GM23338 (cell line): ENCODE measurements at regions not wholly inside any gene's neighbourhood (a gene's known extent, or its start where the extent isn't known, plus 50 kb on each side); places are given as distances from the start of the nearest gene placed in this dataset.

ENCODE experiments used
- ATAC-seq: fragments of 200-7000 bp; cut with Tn5 transposase; 3 replicates; pipeline ENCODE4 v1.9.1; 2020
- DNase-seq: peaks from one replicate; pipeline ENCODE4 v3.0.0-alpha.2; 2015; ENCODE audit warnings: low spot score
- H2AFZ ChIP-seq: fragments of 200-600 bp; sonication (generic); 2 replicates; pipeline ENCODE4 v1.8.0; 2016; ENCODE audit warnings: antibody characterized with exemption, mild to moderate bottlenecking, moderate library complexity
- H3F3A ChIP-seq: fragments of 200-600 bp; sonication (generic); replicated peaks from 2 replicates; pipeline ENCODE4 v1.8.0; 2017; ENCODE audit warnings: antibody characterized with exemption, mixed run types, low read depth
- H3K27ac ChIP-seq: fragments of 200-600 bp; sonication (generic); 2 replicates; pipeline ENCODE4 v1.6.1; 2016; ENCODE audit warnings: low read depth
- H3K27me3 ChIP-seq: fragments of 200-600 bp; sonication (generic); 2 replicates; pipeline ENCODE4 v1.8.0; 2016; ENCODE audit warnings: mild to moderate bottlenecking, mixed run types, moderate library complexity; ENCODE audit not compliant: insufficient read depth
- H3K36me3 ChIP-seq: fragments of 200-600 bp; sonication (generic); 2 replicates; pipeline ENCODE4 v1.8.0; 2016; ENCODE audit warnings: mild to moderate bottlenecking; ENCODE audit not compliant: insufficient read depth
- H3K4me1 ChIP-seq: fragments of 200-600 bp; sonication (generic); 2 replicates; pipeline ENCODE4 v1.8.0; 2016; ENCODE audit warnings: mild to moderate bottlenecking, moderate library complexity; ENCODE audit not compliant: insufficient read depth
- H3K4me2 ChIP-seq: fragments of 200-600 bp; sonication (generic); 2 replicates; pipeline ENCODE4 v1.7.1; 2017; ENCODE audit warnings: mixed run types
- H3K4me3 ChIP-seq: fragments of 200-600 bp; sonication (generic); 2 replicates; pipeline ENCODE4 v1.6.1; 2016; ENCODE audit warnings: mixed run types
- H3K79me2 ChIP-seq: fragments of 200-600 bp; sonication (generic); replicated peaks from 2 replicates; pipeline ENCODE4 v1.8.0; 2017; ENCODE audit warnings: mild to moderate bottlenecking; ENCODE audit not compliant: insufficient read depth
- H3K9me2 ChIP-seq: fragments of 200-600 bp; sonication (generic); 2 replicates; pipeline ENCODE4 v1.8.0; 2017; ENCODE audit not compliant: insufficient read depth
- H4K20me1 ChIP-seq: fragments of 200-600 bp; sonication (generic); replicated peaks from 2 replicates; pipeline ENCODE4 v1.8.0; 2017; ENCODE audit warnings: mild to moderate bottlenecking; ENCODE audit not compliant: insufficient read depth
- H3K27ac Mint-ChIP-seq: 2 replicates; pipeline ENCODE4 v1.8.0; 2020; ENCODE audit warnings: inconsistent platforms, mild to moderate bottlenecking, moderate library complexity, mixed read lengths
- H3K27me3 Mint-ChIP-seq: 3 replicates; pipeline ENCODE4 v1.8.0; 2022; ENCODE audit warnings: low read depth, mild to moderate bottlenecking, moderate library complexity, mixed read lengths, inconsistent platforms; ENCODE audit not compliant: insufficient read depth, poor library complexity
- H3K36me3 Mint-ChIP-seq: 3 replicates; pipeline ENCODE4 v1.8.0; 2021; ENCODE audit warnings: low read depth, mild to moderate bottlenecking, inconsistent platforms, moderate library complexity, mixed read lengths
- H3K4me1 Mint-ChIP-seq: 3 replicates; pipeline ENCODE4 v1.8.0; 2020; ENCODE audit warnings: mild to moderate bottlenecking, inconsistent platforms, mixed read lengths
- H3K4me3 Mint-ChIP-seq: 3 replicates; pipeline ENCODE4 v1.8.0; 2021; ENCODE audit warnings: moderate library complexity, mild to moderate bottlenecking, inconsistent platforms, mixed read lengths
- H3K9me3 Mint-ChIP-seq: 3 replicates; pipeline ENCODE4 v1.8.0; 2020; ENCODE audit warnings: moderate library complexity, mild to moderate bottlenecking, inconsistent platforms, mixed read lengths
- CREB1 ChIP-seq: fragments of 250-450 bp; sonication (Bioruptor Pico); IDR thresholded peaks from 2 replicates; pipeline ENCODE4 v1.5.0; 2020; ENCODE audit warnings: low read depth, mild to moderate bottlenecking, moderate library complexity
- CTCF ChIP-seq, 2 experiments: fragments of 200-600 bp in 1 of 2; sonication (generic) in 1 of 2; conservative IDR thresholded peaks; 2 replicates each; pipeline versions ENCODE4 v1.5.1 to v1.6.1; 2016 to 2017; ENCODE audit warnings: antibody characterized with exemption in 2 of 2, low read depth in 2 of 2, mild to moderate bottlenecking in 2 of 2, moderate library complexity in 1 of 2
- ETS1 ChIP-seq: IDR thresholded peaks from 2 replicates; pipeline ENCODE4 v1.6.1; 2016; ENCODE audit warnings: antibody characterized with exemption
- EZH2 ChIP-seq: fragments of 200-600 bp; sonication (generic); IDR thresholded peaks from one replicate; pipeline ENCODE4 v1.8.0; 2017; ENCODE audit warnings: antibody characterized with exemption, mild to moderate bottlenecking, low read depth; ENCODE audit not compliant: unreplicated experiment
- EZH2phosphoT487 ChIP-seq: fragments of 200-600 bp; sonication (generic); IDR thresholded peaks from one replicate; pipeline ENCODE4 v1.8.1; 2018; ENCODE audit warnings: antibody characterized with exemption; ENCODE audit not compliant: unreplicated experiment
- JUNB ChIP-seq: IDR thresholded peaks from one replicate; pipeline ENCODE4 v1.6.1; 2016; ENCODE audit warnings: antibody characterized with exemption; ENCODE audit not compliant: unreplicated experiment
- NANOG ChIP-seq: IDR thresholded peaks from 2 replicates; pipeline ENCODE4 v1.6.1; 2016; ENCODE audit warnings: antibody characterized with exemption, borderline replicate concordance
- POLR2AphosphoS5 ChIP-seq: IDR thresholded peaks from 2 replicates; pipeline ENCODE4 v1.6.1; 2016; ENCODE audit warnings: antibody characterized with exemption, low read depth
- REST ChIP-seq: IDR thresholded peaks from one replicate; pipeline ENCODE4 v1.6.1; 2018; ENCODE audit warnings: antibody characterized with exemption; ENCODE audit not compliant: unreplicated experiment
- STAT1 ChIP-seq: IDR thresholded peaks from one replicate; pipeline ENCODE4 v1.6.1; 2016; ENCODE audit warnings: antibody characterized with exemption; ENCODE audit not compliant: unreplicated experiment
- ZNF114 ChIP-seq: fragments of 250-450 bp; sonication (Bioruptor Pico); IDR thresholded peaks from 2 replicates; pipeline ENCODE4 v1.5.0; 2020; ENCODE audit warnings: mild to moderate bottlenecking, moderate library complexity
- ZNF331 ChIP-seq: fragments of 250-450 bp; sonication (Bioruptor Pico); IDR thresholded peaks from 2 replicates; pipeline ENCODE4 v1.5.0; 2020; ENCODE audit warnings: low read depth, mild to moderate bottlenecking, moderate library complexity
- ZNF462 ChIP-seq: fragments of 250-450 bp; sonication (Bioruptor Pico); IDR thresholded peaks from 2 replicates; pipeline ENCODE4 v1.5.0; 2020; ENCODE audit warnings: mild to moderate bottlenecking, moderate library complexity

GRCh38 chr12:105930557-105931503 lies 207.9 kb downstream of the NUAK1 start:
- ATAC-seq (peak; percentile 44), DNase-seq (peak; percentile 15)
- Mint-ChIP-seq H3K4me1 (peaks cover 17% of the 10 kb centered on the region), H3K27ac (no peak overlapping the region), H3K36me3 (no peaks in the 10 kb centered on the region), H3K4me3 (no peak overlapping the region), H3K27me3 (no peaks in the 10 kb centered on the region), H3K9me3 (peaks cover 6% of the 10 kb centered on the region; the same call in 1 of the 3 replicates)
- H4K20me1 ChIP-seq = no peaks in the 10 kb centered on the region
- H3K4me3 ChIP-seq = no peak overlapping the region
- H3F3A ChIP-seq = no peaks in the 10 kb centered on the region
- H2AFZ ChIP-seq = 0 out of 2 replicates have a peak overlapping the region, but pooled peaks have one; percentile 72
- H3K9me2 ChIP-seq = peaks cover 22% of the 10 kb centered on the region
- no peak for TF ChIP-seq JUNB
- TF ChIP-seq EZH2 = no peak
- TF ChIP-seq ZNF462 = no peak
- TF ChIP-seq CTCF (conservative IDR thresholded peaks at IDR 0.05; ENCODE audit: low read depth in 2 of 2) = no peak
- TF ChIP-seq NANOG = no peak
- no peak for TF ChIP-seq STAT1
- TF ChIP-seq ZNF331 (CRISPR knock-in tag) = no peak
- TF ChIP-seq EZH2phosphoT487 = no peak
- TF ChIP-seq CREB1 = no peak
- TF ChIP-seq POLR2AphosphoS5 = no peak
- TF ChIP-seq ETS1 = no peak
- TF ChIP-seq REST = no peak
- TF ChIP-seq ZNF114 (CRISPR knock-in tag) = no peak
- H3K4me1 ChIP-seq = peaks cover 9% of the 10 kb centered on the region; the same call in 1 of the 2 replicates
- H3K27me3 ChIP-seq = no peaks in the 10 kb centered on the region
- no peak overlapping the region for H3K27ac ChIP-seq
- H3K36me3 ChIP-seq = no peaks in the 10 kb centered on the region
- no peak overlapping the region for H3K4me2 ChIP-seq
- H3K79me2 ChIP-seq = no peaks in the 10 kb centered on the region
